ENCODE measurements at regions not wholly inside any gene's neighbourhood (a gene's known extent, or its start where the extent isn't known, plus 50 kb on each side); places are given as distances from the start of the nearest gene placed in this dataset.

- H3K4me1 ChIP-seq (replicated peaks; ENCODE audit: insufficient read depth): peaks cover 11% of the 10 kb centered on the region
- H3K27ac ChIP-seq: no peak overlapping the region
- H3K4me2 ChIP-seq: no peak overlapping the region
- ChIA-PET CTCF (interaction anchor here (0.5 kb wide), 1 partner anchor 236 kb away, joined by 5 read pairs; no protein-coding TSS in a partner anchor), POLR2A (ENCODE audit: unreplicated experiment) (no interaction called here)
- no peaks in the 10 kb centered on the region for H3K9me2 ChIP-seq (ENCODE audit: insufficient read depth)
- no peaks in the 10 kb centered on the region for H3F3A ChIP-seq (ENCODE audit: insufficient read depth, low read depth)
- no TSS peak for BruUV-seq (replicated peaks)
- no peaks in the 10 kb centered on the region for H3K79me2 ChIP-seq (ENCODE audit: low read depth)
- no peak overlapping the region for H3K4me3 ChIP-seq
- no peaks in the 10 kb centered on the region for H3K27me3 ChIP-seq (ENCODE audit: insufficient read depth, low read depth)
- no peak for DNase-seq
- H2AFZ ChIP-seq: no peak overlapping the region
- H3K36me3 ChIP-seq (ENCODE audit: low read depth): no peaks in the 10 kb centered on the region
- TF ChIP-seq EZH2 (IDR thresholded peaks at IDR 0.05; ENCODE audit: low read depth): no peak
- TF ChIP-seq CTCF (conservative IDR thresholded peaks at IDR 0.05): no peak
- no peaks in the 10 kb centered on the region for H4K20me1 ChIP-seq (ENCODE audit: insufficient read depth)
- H3K9me3 ChIP-seq (ENCODE audit: insufficient read depth, low read depth): no peaks in the 10 kb centered on the region; the same call in 1 of the 2 replicates
- intact Hi-C loops (cut with micrococcal nuclease; ENCODE audit: unreplicated experiment): no loop called here
Observed at GRCh38 chr6:24995270-24995669, 59.5 kb upstream of the RIPOR2 start.

GRCh38 chr6:24996269-24996836 is 60.6 kb upstream of the RIPOR2 start:
- Histone ChIP-seq H3K36me3 (ENCODE audit: low read depth) (no peaks in the 10 kb centered on the region), H3F3A (ENCODE audit: insufficient read depth, low read depth) (no peaks in the 10 kb centered on the region), H4K20me1 (ENCODE audit: insufficient read depth) (no peaks in the 10 kb centered on the region), H2AFZ (0 out of 2 replicates have a peak overlapping the region, but pooled peaks have one; percentile 40), H3K4me1 (replicated peaks; ENCODE audit: insufficient read depth) (peaks cover 11% of the 10 kb centered on the region), H3K9me2 (ENCODE audit: insufficient read depth) (no peaks in the 10 kb centered on the region), H3K4me2 (peak overlapping the region; percentile 8; the same call in 1 of the 2 replicates), H3K27me3 (ENCODE audit: insufficient read depth, low read depth) (no peaks in the 10 kb centered on the region), H3K9me3 (ENCODE audit: insufficient read depth, low read depth) (no peaks in the 10 kb centered on the region; the same call in 1 of the 2 replicates), H3K4me3 (no peak overlapping the region), H3K27ac (no peak overlapping the region), H3K79me2 (ENCODE audit: low read depth) (no peaks in the 10 kb centered on the region)
- no TSS peak for BruUV-seq (replicated peaks)
- peak in 1 of 2 experiments; percentile 42 for DNase-seq
- CTCF ChIA-PET: no interaction called here
- intact Hi-C loops (cut with micrococcal nuclease; ENCODE audit: unreplicated experiment): no loop called here
- TF ChIP-seq CTCF (conservative IDR thresholded peaks at IDR 0.05): no peak
- TF ChIP-seq EZH2 (IDR thresholded peaks at IDR 0.05; ENCODE audit: low read depth): no peak
- POLR2A ChIA-PET (ENCODE audit: unreplicated experiment): no interaction called here

- Histone ChIP-seq H3K9me3 (ENCODE audit: insufficient read depth, low read depth) (no peaks in the 10 kb centered on the region; the same call in 1 of the 2 replicates), H4K20me1 (ENCODE audit: insufficient read depth) (no peaks in the 10 kb centered on the region), H3K4me3 (no peak overlapping the region), H3K4me1 (replicated peaks; ENCODE audit: insufficient read depth) (peaks cover 17% of the 10 kb centered on the region), H3K79me2 (ENCODE audit: low read depth) (no peaks in the 10 kb centered on the region), H3F3A (ENCODE audit: insufficient read depth, low read depth) (peaks cover 6% of the 10 kb centered on the region), H2AFZ (no peak overlapping the region), H3K27me3 (ENCODE audit: insufficient read depth, low read depth) (no peaks in the 10 kb centered on the region), H3K36me3 (ENCODE audit: low read depth) (no peaks in the 10 kb centered on the region), H3K9me2 (ENCODE audit: insufficient read depth) (no peaks in the 10 kb centered on the region), H3K4me2 (no peak overlapping the region), H3K27ac (no peak overlapping the region)
- TF ChIP-seq EZH2 (IDR thresholded peaks at IDR 0.05; ENCODE audit: low read depth) (no peak), CTCF (conservative IDR thresholded peaks at IDR 0.05) (no peak)
- ChIA-PET POLR2A (ENCODE audit: unreplicated experiment) (no interaction called here), CTCF (no interaction called here)
- intact Hi-C loops (cut with micrococcal nuclease; ENCODE audit: unreplicated experiment): no loop called here
- no TSS peak for BruUV-seq (replicated peaks)
- no peak for DNase-seq
Observed at GRCh38 chr6:24997231-24997630, 61.5 kb upstream of the RIPOR2 start.

Measured in PC-9 (cell line).